Body of pancreas (tissue), 4 donors: ENCODE measurements at regions not wholly inside any gene's neighbourhood (a gene's known extent, or its start where the extent isn't known, plus 50 kb on each side); places are given as distances from the start of the nearest gene placed in this dataset.

Experiments used
- ATAC-seq: fragments of 150-250 bp; one replicate; pipeline ENCODE4 v1.9.1; 2016
- DNase-seq, 4 donors: peaks; one replicate each; pipeline ENCODE4 v3.0.0-alpha.2; 2019
- H3K27ac ChIP-seq, 4 donors: fragments of 200-600 bp; sonication (generic); 1 replicate in 3 of 4; 2 replicates in 1 of 4; pipeline versions ENCODE4 v1.5.1 to v1.6.1; 2016 to 2019; ENCODE audit warnings: mild to moderate bottlenecking in 1 of 4, mixed read lengths in 1 of 4, moderate library complexity in 1 of 4
- H3K27me3 ChIP-seq, 2 donors: fragments of 200-600 bp; sonication (generic); one replicate each; pipeline ENCODE4 v1.6.0; 2016; ENCODE audit warnings: mild to moderate bottlenecking in 1 of 2
- H3K36me3 ChIP-seq, 2 donors: fragments of 200-600 bp; sonication (generic); replicated peaks in 1 of 2; 2 replicates each; pipeline ENCODE4 v1.5.1; 2016; ENCODE audit warnings: low read depth in 2 of 2; ENCODE audit not compliant: insufficient read depth in 1 of 2
- H3K4me1 ChIP-seq: fragments of 200-600 bp; sonication (generic); one replicate; pipeline ENCODE4 v1.6.0; 2016
- H3K4me3 ChIP-seq, 2 donors: fragments of 200-600 bp; sonication (generic); 1 replicate in 1 of 2; 2 replicates in 1 of 2; pipeline ENCODE4 v1.5.1; 2016 to 2019
- H3K9me3 ChIP-seq, 3 donors: fragments of 200-600 bp; sonication (generic); 1 replicate in 2 of 3; 2 replicates in 1 of 3; pipeline ENCODE4 v1.5.1; 2016
- CTCF ChIP-seq, 7 experiments: fragments of 450-650 bp in 4 of 7; fragments of 200-600 bp in 3 of 7; sonication (generic) in 3 of 7; IDR thresholded peaks; one replicate each; pipeline ENCODE4 v1.5.1; 2016 to 2019; ENCODE audit warnings: antibody characterized with exemption in 7 of 7
- POLR2A ChIP-seq, 3 donors: fragments of 450-650 bp; IDR thresholded peaks; one replicate each; pipeline ENCODE4 v1.6.1; 2016; ENCODE audit warnings: antibody characterized with exemption in 3 of 3, mild to moderate bottlenecking in 2 of 3
- WGBS, 2 donors: methylation state at CpG; one replicate each; pipeline ENCODE4 v1.1.5; 2017; 5-methylcytosine and 5-hydroxymethylcytosine counted together
- intact Hi-C: fragments of 100-400 bp; cut with DNase I; formaldehyde crosslinking; loops from one replicate; pipeline ENCODE4 v1.15.1; 2023

GRCh38 chr6:2354138-2354491 is 108.7 kb upstream of the GMDS start:
- ATAC-seq, result no peak
- Histone ChIP-seq H3K9me3 (no peaks in the 10 kb centered on the region), H3K27ac (peak overlapping the region in 1 of 4 donors; percentile 38), H3K4me1 (peaks cover 18% of the 10 kb centered on the region), H3K27me3 (no peaks in the 10 kb centered on the region), H3K4me3 (no peak overlapping the region), H3K36me3 (no peaks in the 10 kb centered on the region)
- intact Hi-C loops, result loop anchor here (5.0 to 10.0 kb wide), 2 partner anchors 149 to 752 kb away; no protein-coding TSS in a partner anchor
- TF ChIP-seq POLR2A (IDR thresholded peaks at IDR 0.05) (no peak), CTCF (IDR thresholded peaks at IDR 0.05) (no peak)
- WGBS, 2 donors, result 39 to 42% methylated on average over 6 of the region's 6 CpGs
- no peak for DNase-seq

- DNase-seq (peak; percentile 79 to 83 (median 82)), ATAC-seq (peak; percentile 93)
- WGBS, 2 donors, result 18 to 21% methylated on average over 10 of the region's 10 CpGs
- Histone ChIP-seq H3K27ac (peak overlapping the region; percentile 8 to 54 (median 34)), H3K4me1 (peaks cover 18% of the 10 kb centered on the region), H3K9me3 (no peaks in the 10 kb centered on the region), H3K4me3 (no peak overlapping the region), H3K36me3 (no peaks in the 10 kb centered on the region), H3K27me3 (no peaks in the 10 kb centered on the region)
- intact Hi-C loops, result loop anchor here (5.0 to 10.0 kb wide), 2 partner anchors 149 to 751 kb away; no protein-coding TSS in a partner anchor
- TF ChIP-seq POLR2A (IDR thresholded peaks at IDR 0.05) (no peak), CTCF (IDR thresholded peaks at IDR 0.05) (peak in 6 of 7 experiments; percentile 55 to 92 (median 84))
Observed at GRCh38 chr6:2353412-2354137, 108.2 kb upstream of the GMDS start.

- no peaks in the 10 kb centered on the region for H3K9me3 ChIP-seq
Observed at GRCh38 chr6:2351807-2352431, 106.5 kb upstream of the GMDS start.

GRCh38 chr6:2351090-2351489 is 105.7 kb upstream of the GMDS start:
- no peaks in the 10 kb centered on the region for H3K9me3 ChIP-seq
- DNase-seq (no peak), ATAC-seq (no peak)
- no peak for TF ChIP-seq CTCF (IDR thresholded peaks at IDR 0.05)
- no peak for TF ChIP-seq POLR2A (IDR thresholded peaks at IDR 0.05)
- peaks cover 18% of the 10 kb centered on the region for H3K4me1 ChIP-seq
- H3K36me3 ChIP-seq, result no peaks in the 10 kb centered on the region
- 86 to 91% methylated on average over 5 of the region's 5 CpGs for WGBS, 2 donors
- no peak overlapping the region for H3K4me3 ChIP-seq
- no peaks in the 10 kb centered on the region for H3K27me3 ChIP-seq
- intact Hi-C loops, result loop anchor here (5.0 to 10.0 kb wide), 2 partner anchors 146 to 749 kb away; no protein-coding TSS in a partner anchor
- no peak overlapping the region for H3K27ac ChIP-seq

More at GRCh38 chr6:2351807-2352431, 106.5 kb upstream of the GMDS start:
- Histone ChIP-seq H3K36me3 (no peaks in the 10 kb centered on the region), H3K27ac (peak overlapping the region in 1 of 4 donors; percentile 18), H3K4me1 (peaks cover 18% of the 10 kb centered on the region), H3K27me3 (no peaks in the 10 kb centered on the region), H3K4me3 (no peak overlapping the region)
- intact Hi-C loops, result loop anchor here (5.0 to 10.0 kb wide), 2 partner anchors 147 to 750 kb away; no protein-coding TSS in a partner anchor
- 73 to 83% methylated on average over 4 of the region's 4 CpGs for WGBS, 2 donors
- ATAC-seq (no peak), DNase-seq (no peak)
- TF ChIP-seq CTCF (IDR thresholded peaks at IDR 0.05) (no peak), POLR2A (IDR thresholded peaks at IDR 0.05) (no peak)
